ENCODE measurements at regions not wholly inside any gene's neighbourhood (a gene's known extent, or its start where the extent isn't known, plus 50 kb on each side); places are given as distances from the start of the nearest gene placed in this dataset.

DNA sequence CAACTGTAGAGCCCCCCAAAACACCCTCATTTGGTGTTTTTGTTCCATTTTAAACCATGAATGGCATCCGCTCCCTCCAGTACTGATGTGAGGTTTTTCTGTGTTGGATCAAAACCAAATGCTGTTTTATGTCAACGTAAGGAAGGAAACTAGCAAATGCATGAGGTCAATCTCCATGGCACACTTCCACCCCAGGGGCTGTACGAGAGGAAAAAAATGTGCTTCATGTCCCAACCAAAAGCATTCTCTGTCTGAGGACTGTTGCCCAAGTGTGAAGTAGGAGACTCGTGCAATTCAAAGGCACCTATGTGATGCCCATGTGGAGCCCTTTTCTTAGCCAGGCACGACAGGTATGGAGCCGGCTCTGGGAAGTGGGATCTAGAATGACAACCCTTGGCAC is 180.3 kb upstream of the MKI67 start:
- no peaks in the 10 kb centered on the region for H4K20me1 ChIP-seq (ENCODE audit: insufficient read depth)
- no peaks in the 10 kb centered on the region for H3K79me2 ChIP-seq (replicated peaks; ENCODE audit: insufficient read depth, low read length)
- peaks cover 36% of the 10 kb centered on the region for H3K27me3 ChIP-seq (ENCODE audit: insufficient read depth, low read depth, low read length)
- no peaks in the 10 kb centered on the region for H3K9me2 ChIP-seq (ENCODE audit: insufficient read depth, low read length)
- no peaks in the 10 kb centered on the region for H3F3A ChIP-seq (ENCODE audit: insufficient read depth, low read length, poor library complexity, severe bottlenecking)
- no peak overlapping the region for H3K9ac ChIP-seq (ENCODE audit: low read length)
- H3K9me3 ChIP-seq (ENCODE audit: low read length), result no peaks in the 10 kb centered on the region
- H2AFZ ChIP-seq (ENCODE audit: low read depth, low read length), result no peak overlapping the region
- H3K4me2 ChIP-seq (ENCODE audit: low read length), result no peak overlapping the region
- TF ChIP-seq RAD21 (conservative IDR thresholded peaks at IDR 0.05), result no peak
- no peak for TF ChIP-seq REST (IDR thresholded peaks at IDR 0.05; ENCODE audit: borderline replicate concordance)
- TF ChIP-seq MXI1 (conservative IDR thresholded peaks at IDR 0.05; ENCODE audit: poor library complexity, severe bottlenecking), result no peak
- TF ChIP-seq POLR2AphosphoS5 (IDR thresholded peaks at IDR 0.05), result no peak
- no peak for TF ChIP-seq EP300 (conservative IDR thresholded peaks at IDR 0.05; ENCODE audit: poor library complexity, severe bottlenecking)
- TF ChIP-seq EZH2 (IDR thresholded peaks at IDR 0.05; ENCODE audit: borderline replicate concordance, insufficient read depth, low read length, poor library complexity, severe bottlenecking), result no peak
- no peak for TF ChIP-seq SMC3 (conservative IDR thresholded peaks at IDR 0.05; ENCODE audit: poor library complexity)
- no peak for TF ChIP-seq TAF1 (IDR thresholded peaks at IDR 0.05; ENCODE audit: low read depth)
- TF ChIP-seq CTCF (IDR thresholded peaks at IDR 0.05; ENCODE audit: poor library complexity, severe bottlenecking), result no peak
- no peak overlapping the region for H3K27ac ChIP-seq (ENCODE audit: low read length)
- no peak overlapping the region for H3K4me3 ChIP-seq (ENCODE audit: low read length)
- H3K36me3 ChIP-seq (ENCODE audit: insufficient read depth, low read length), result no peaks in the 10 kb centered on the region

- Histone ChIP-seq H3K9me2 (ENCODE audit: insufficient read depth, low read length) (no peaks in the 10 kb centered on the region), H4K20me1 (ENCODE audit: insufficient read depth) (no peaks in the 10 kb centered on the region), H3K36me3 (ENCODE audit: insufficient read depth, low read length) (no peaks in the 10 kb centered on the region), H3K27ac (ENCODE audit: low read length) (no peak overlapping the region), H2AFZ (ENCODE audit: low read depth, low read length) (no peak overlapping the region), H3K79me2 (replicated peaks; ENCODE audit: insufficient read depth, low read length) (no peaks in the 10 kb centered on the region), H3K27me3 (ENCODE audit: insufficient read depth, low read depth, low read length) (peaks cover 40% of the 10 kb centered on the region), H3K9me3 (ENCODE audit: low read length) (no peaks in the 10 kb centered on the region), H3K9ac (ENCODE audit: low read length) (no peak overlapping the region), H3K4me2 (ENCODE audit: low read length) (no peak overlapping the region), H3F3A (ENCODE audit: insufficient read depth, low read length, poor library complexity, severe bottlenecking) (no peaks in the 10 kb centered on the region), H3K4me3 (ENCODE audit: low read length) (no peak overlapping the region)
- TF ChIP-seq RAD21 (conservative IDR thresholded peaks at IDR 0.05), result no peak
Measured at GRCh38 chr10:128306966-128307365, 180.7 kb upstream of the MKI67 start.

- H3K9me3 ChIP-seq (ENCODE audit: low read length), result no peaks in the 10 kb centered on the region
- no peak overlapping the region for H3K27ac ChIP-seq (ENCODE audit: low read length)
- no peaks in the 10 kb centered on the region for H3K9me2 ChIP-seq (ENCODE audit: insufficient read depth, low read length)
- peaks cover 41% of the 10 kb centered on the region for H3K27me3 ChIP-seq (ENCODE audit: insufficient read depth, low read depth, low read length)
- no peaks in the 10 kb centered on the region for H3K79me2 ChIP-seq (replicated peaks; ENCODE audit: insufficient read depth, low read length)
- no peaks in the 10 kb centered on the region for H4K20me1 ChIP-seq (ENCODE audit: insufficient read depth)
- H3K9ac ChIP-seq (ENCODE audit: low read length), result no peak overlapping the region
- H3F3A ChIP-seq (ENCODE audit: insufficient read depth, low read length, poor library complexity, severe bottlenecking), result no peaks in the 10 kb centered on the region
- H3K4me2 ChIP-seq (ENCODE audit: low read length), result no peak overlapping the region
- H3K36me3 ChIP-seq (ENCODE audit: insufficient read depth, low read length), result no peaks in the 10 kb centered on the region
- H2AFZ ChIP-seq (ENCODE audit: low read depth, low read length), result no peak overlapping the region
- no peak overlapping the region for H3K4me3 ChIP-seq (ENCODE audit: low read length)
- TF ChIP-seq EZH2 (IDR thresholded peaks at IDR 0.05; ENCODE audit: borderline replicate concordance, insufficient read depth, low read length, poor library complexity, severe bottlenecking) (no peak), EP300 (conservative IDR thresholded peaks at IDR 0.05; ENCODE audit: poor library complexity, severe bottlenecking) (no peak), TAF1 (IDR thresholded peaks at IDR 0.05; ENCODE audit: low read depth) (no peak), RAD21 (conservative IDR thresholded peaks at IDR 0.05) (no peak), POLR2AphosphoS5 (IDR thresholded peaks at IDR 0.05) (no peak), REST (IDR thresholded peaks at IDR 0.05; ENCODE audit: borderline replicate concordance) (no peak), CTCF (IDR thresholded peaks at IDR 0.05; ENCODE audit: poor library complexity, severe bottlenecking) (no peak)
Measured at GRCh38 chr10:128307820-128308219, 181.6 kb upstream of the MKI67 start.
